ENCODE measurements at regions not wholly inside any gene's neighbourhood (a gene's known extent, or its start where the extent isn't known, plus 50 kb on each side); places are given as distances from the start of the nearest gene placed in this dataset.

- no peak for DNase-seq (ENCODE audit: low read depth in 2 of 2)
These were observed 686.5 kb upstream of the ARGLU1 start for GRCh38 chr13:107254392-107254791.

- no peak for DNase-seq (ENCODE audit: low read depth in 2 of 2)
These were observed 684.5 kb upstream of the ARGLU1 start for GRCh38 chr13:107252428-107252827.

GRCh38 chr13:107252021-107252420, 684.1 kb upstream of the ARGLU1 start:
- no peak for DNase-seq (ENCODE audit: low read depth in 2 of 2)

GRCh38 chr13:107251341-107251740, 683.4 kb upstream of the ARGLU1 start:
- DNase-seq (ENCODE audit: low read depth in 2 of 2), result no peak

GRCh38 chr13:107250628-107251027, 682.7 kb upstream of the ARGLU1 start:
- no peak for DNase-seq (ENCODE audit: low read depth in 2 of 2)

- no peak for DNase-seq (ENCODE audit: low read depth in 2 of 2)
These were observed 676.3 kb upstream of the ARGLU1 start for GRCh38 chr13:107244241-107244640.

- no peak for DNase-seq (ENCODE audit: low read depth in 2 of 2)
These were observed 674.2 kb upstream of the ARGLU1 start for GRCh38 chr13:107242138-107242537.

- no peak for DNase-seq (ENCODE audit: low read depth in 2 of 2)
These were observed 673.4 kb upstream of the ARGLU1 start for GRCh38 chr13:107241381-107241780.

GRCh38 chr13:107239213-107239612, 671.3 kb upstream of the ARGLU1 start:
- DNase-seq (ENCODE audit: low read depth in 2 of 2), result no peak

GRCh38 chr13:107238262-107238981, 670.5 kb upstream of the ARGLU1 start:
- no peak for DNase-seq (ENCODE audit: low read depth in 2 of 2)

GRCh38 chr13:107234319-107235073, 666.6 kb upstream of the ARGLU1 start:
- no peak for DNase-seq (ENCODE audit: low read depth in 2 of 2)

- no peak for DNase-seq (ENCODE audit: low read depth in 2 of 2)
These were observed 665.6 kb upstream of the ARGLU1 start for GRCh38 chr13:107233541-107233940.

- DNase-seq (ENCODE audit: low read depth in 2 of 2), result no peak
These were observed 664.0 kb upstream of the ARGLU1 start for GRCh38 chr13:107231944-107232343.

- DNase-seq (ENCODE audit: low read depth in 2 of 2), result no peak
These were observed 655.9 kb upstream of the ARGLU1 start for GRCh38 chr13:107223867-107224266.

GRCh38 chr13:107222597-107222996, 654.7 kb upstream of the ARGLU1 start:
- no peak for DNase-seq (ENCODE audit: low read depth in 2 of 2)

- no peak for DNase-seq (ENCODE audit: low read depth in 2 of 2)
These were observed 652.3 kb upstream of the ARGLU1 start for GRCh38 chr13:107220245-107220644.

GRCh38 chr13:107217251-107217650, 649.3 kb upstream of the ARGLU1 start:
- DNase-seq (ENCODE audit: low read depth in 2 of 2), result no peak

- DNase-seq (ENCODE audit: low read depth in 2 of 2), result no peak
These were observed 648.3 kb upstream of the ARGLU1 start for GRCh38 chr13:107216046-107216755.

- DNase-seq (ENCODE audit: low read depth in 2 of 2), result no peak
These were observed 643.1 kb upstream of the ARGLU1 start for GRCh38 chr13:107211073-107211472.

- DNase-seq (ENCODE audit: low read depth in 2 of 2), result no peak
These were observed 642.7 kb upstream of the ARGLU1 start for GRCh38 chr13:107210723-107211030.

- no peak for DNase-seq (ENCODE audit: low read depth in 2 of 2)
These were observed 642.1 kb upstream of the ARGLU1 start for GRCh38 chr13:107209824-107210722.

- no peak for DNase-seq (ENCODE audit: low read depth in 2 of 2)
These were observed 641.0 kb upstream of the ARGLU1 start for GRCh38 chr13:107208889-107209288.

All from stimulated activated CD8-positive, alpha-beta memory T cell treated with anti-CD3 and anti-CD28 coated beads, Interleukin-7, amount 100 ng/mL, for 1 hour (primary cell).